RPMI7951 (cell line): ENCODE measurements at regions not wholly inside any gene's neighbourhood (a gene's known extent, or its start where the extent isn't known, plus 50 kb on each side); places are given as distances from the start of the nearest gene placed in this dataset.
"Not testable (repeated sequence)": the region's sequence is repeated elsewhere in the genome, so short reads cannot be mapped to it uniquely, and the experiment has no call there.

Source experiments
- DNase-seq: peaks from one replicate; pipeline ENCODE4 v3.0.0-alpha.2; 2012; ENCODE audit warnings: low read depth

- no peak for DNase-seq
Observed at GRCh38 chr14:62505045-62505444, 540.2 kb downstream of the KCNH5 start.

- not testable (repeated sequence) for DNase-seq
Observed at GRCh38 chr14:62521309-62521708, 523.9 kb downstream of the KCNH5 start.

GRCh38 chr14:62528296-62528695 is 517.0 kb downstream of the KCNH5 start:
- DNase-seq, result no peak

GRCh38 chr14:62532181-62532580 is 513.1 kb downstream of the KCNH5 start:
- no peak for DNase-seq

GRCh38 chr14:62546862-62547474 is 498.3 kb downstream of the KCNH5 start:
- no peak for DNase-seq

GRCh38 chr14:62557416-62557815 is 487.8 kb downstream of the KCNH5 start:
- no peak for DNase-seq

GRCh38 chr14:62558451-62558850 is 486.8 kb downstream of the KCNH5 start:
- no peak for DNase-seq

- DNase-seq, result no peak
Observed at GRCh38 chr14:62585247-62585646, 460.0 kb downstream of the KCNH5 start.

GRCh38 chr14:62592877-62593276 is 452.4 kb downstream of the KCNH5 start:
- DNase-seq, result no peak

- no peak for DNase-seq
Observed at GRCh38 chr14:62597143-62597542, 448.1 kb downstream of the KCNH5 start.

GRCh38 chr14:62599616-62600385 is 445.5 kb downstream of the KCNH5 start:
- DNase-seq, result no peak

GRCh38 chr14:62602712-62603111 is 442.5 kb downstream of the KCNH5 start:
- DNase-seq, result no peak

GRCh38 chr14:62604524-62604923 is 440.7 kb downstream of the KCNH5 start:
- no peak for DNase-seq

- DNase-seq, result no peak
Observed at GRCh38 chr14:62614122-62614521, 431.1 kb downstream of the KCNH5 start.

GRCh38 chr14:62616668-62617067 is 428.6 kb downstream of the KCNH5 start:
- DNase-seq, result no peak

GRCh38 chr14:62626416-62626815 is 418.8 kb downstream of the KCNH5 start:
- no peak for DNase-seq

GRCh38 chr14:62629176-62629725 is 416.0 kb downstream of the KCNH5 start:
- DNase-seq, result no peak

- no peak for DNase-seq
Observed at GRCh38 chr14:62631176-62631575, 414.1 kb downstream of the KCNH5 start.

GRCh38 chr14:62632771-62633170 is 412.5 kb downstream of the KCNH5 start:
- no peak for DNase-seq

- DNase-seq, result peak; percentile 14
Observed at GRCh38 chr14:62645649-62646048, 399.6 kb downstream of the KCNH5 start.
